RWPE1 (cell line): ENCODE measurements at regions not wholly inside any gene's neighbourhood (a gene's known extent, or its start where the extent isn't known, plus 50 kb on each side); places are given as distances from the start of the nearest gene placed in this dataset.
"Not testable (repeated sequence)": the region's sequence is repeated elsewhere in the genome, so short reads cannot be mapped to it uniquely, and the experiment has no call there.

ENCODE experiments used
- CTCF ChIA-PET: fragments of 350-600 bp; sonication (Branson Sonifier 250); formaldehyde crosslinking; extraction: SDS; loops from one replicate; lab custom pipeline; 2021; lab: Yijun Ruan, JAX
- POLR2A ChIA-PET: fragments of 400-600 bp; formaldehyde crosslinking; extraction: SDS; loops from one replicate; lab custom pipeline; 2020; ENCODE audit warnings: antibody characterized with exemption; ENCODE audit not compliant: low non-redundant PET; lab: Yijun Ruan, JAX
- DNase-seq: peaks from one replicate; pipeline ENCODE4 v3.0.0; 2012; ENCODE audit warnings: low spot score
- H3K27ac ChIP-seq: fragments of 450-650 bp; 2 replicates; pipeline ENCODE4 v1.5.1; 2017
- TF ChIP-seq, protein P1 (sequence below): fragments of 450-650 bp; conservative IDR thresholded peaks from 2 replicates; pipeline ENCODE4 v1.5.1; 2017; ENCODE audit warnings: low read depth, mild to moderate bottlenecking

DNA sequence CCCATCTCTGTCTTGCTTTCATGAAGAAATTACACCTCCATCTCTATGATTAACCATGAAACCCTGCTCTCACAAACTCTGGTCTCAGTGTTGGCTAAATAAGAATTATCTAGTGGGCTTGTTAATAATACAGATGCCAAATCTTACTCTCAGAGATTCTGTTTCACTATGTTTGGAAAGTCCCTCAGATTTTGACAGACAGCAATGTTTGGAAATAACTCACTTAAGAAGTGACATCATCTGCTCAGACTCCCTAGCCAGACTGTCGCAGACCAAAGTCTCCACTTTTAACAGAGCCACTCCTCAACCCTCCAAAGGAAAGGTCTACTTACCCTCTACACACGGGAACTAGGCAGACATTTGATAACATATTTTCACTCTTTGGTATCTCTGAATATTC is 328.5 kb upstream of the FGF16 start:
- H3K27ac ChIP-seq = no peak overlapping the region
- POLR2A ChIA-PET = no interaction called here
- DNase-seq = no peak
- CTCF ChIA-PET = no interaction called here
- TF ChIP-seq, protein P1, sequence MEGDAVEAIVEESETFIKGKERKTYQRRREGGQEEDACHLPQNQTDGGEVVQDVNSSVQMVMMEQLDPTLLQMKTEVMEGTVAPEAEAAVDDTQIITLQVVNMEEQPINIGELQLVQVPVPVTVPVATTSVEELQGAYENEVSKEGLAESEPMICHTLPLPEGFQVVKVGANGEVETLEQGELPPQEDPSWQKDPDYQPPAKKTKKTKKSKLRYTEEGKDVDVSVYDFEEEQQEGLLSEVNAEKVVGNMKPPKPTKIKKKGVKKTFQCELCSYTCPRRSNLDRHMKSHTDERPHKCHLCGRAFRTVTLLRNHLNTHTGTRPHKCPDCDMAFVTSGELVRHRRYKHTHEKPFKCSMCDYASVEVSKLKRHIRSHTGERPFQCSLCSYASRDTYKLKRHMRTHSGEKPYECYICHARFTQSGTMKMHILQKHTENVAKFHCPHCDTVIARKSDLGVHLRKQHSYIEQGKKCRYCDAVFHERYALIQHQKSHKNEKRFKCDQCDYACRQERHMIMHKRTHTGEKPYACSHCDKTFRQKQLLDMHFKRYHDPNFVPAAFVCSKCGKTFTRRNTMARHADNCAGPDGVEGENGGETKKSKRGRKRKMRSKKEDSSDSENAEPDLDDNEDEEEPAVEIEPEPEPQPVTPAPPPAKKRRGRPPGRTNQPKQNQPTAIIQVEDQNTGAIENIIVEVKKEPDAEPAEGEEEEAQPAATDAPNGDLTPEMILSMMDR = no peak

DNA sequence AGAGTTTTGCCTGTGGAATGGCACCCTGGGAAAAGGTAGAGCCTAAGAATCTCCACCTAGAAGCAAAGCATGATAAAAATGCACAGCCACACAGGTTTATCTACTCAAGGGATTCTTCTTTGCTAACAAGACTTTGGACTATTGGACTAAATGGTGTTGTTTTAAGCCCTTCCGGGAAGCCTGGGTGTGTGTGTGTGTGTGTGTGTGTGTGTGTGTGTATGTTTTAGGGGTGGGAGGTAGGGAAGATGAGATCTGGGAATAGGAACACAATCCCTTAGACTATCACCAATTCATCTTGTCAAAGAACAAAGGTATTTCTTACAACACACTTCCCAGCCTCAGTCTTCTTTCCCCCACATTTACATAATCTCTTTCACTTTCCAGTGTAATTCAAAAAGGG is 327.5 kb upstream of the FGF16 start:
- TF ChIP-seq, protein P1 = no peak
- DNase-seq = no peak
- ChIA-PET CTCF (no interaction called here), POLR2A (no interaction called here)
- no peak overlapping the region for H3K27ac ChIP-seq

DNA sequence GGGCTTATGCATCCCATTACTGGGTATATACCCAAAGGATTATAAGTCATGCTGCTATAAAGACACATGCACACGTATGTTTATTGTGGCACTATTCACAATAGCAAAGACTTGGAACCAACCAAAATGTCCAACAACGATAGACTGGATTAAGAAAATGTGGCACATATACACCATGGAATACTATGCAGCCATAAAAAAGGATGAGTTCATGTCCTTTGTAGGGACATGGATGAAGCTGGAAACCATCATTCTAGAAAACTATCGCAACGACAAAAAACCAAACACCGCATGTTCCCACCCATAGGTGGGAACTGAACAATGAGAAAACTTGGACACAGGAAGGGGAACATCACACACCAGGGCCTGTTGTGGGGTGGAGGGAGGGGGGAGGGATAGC is 323.3 kb upstream of the FGF16 start:
- CTCF ChIA-PET, POLR2A ChIA-PET, H3K27ac ChIP-seq, DNase-seq: not testable (repeated sequence)

DNA sequence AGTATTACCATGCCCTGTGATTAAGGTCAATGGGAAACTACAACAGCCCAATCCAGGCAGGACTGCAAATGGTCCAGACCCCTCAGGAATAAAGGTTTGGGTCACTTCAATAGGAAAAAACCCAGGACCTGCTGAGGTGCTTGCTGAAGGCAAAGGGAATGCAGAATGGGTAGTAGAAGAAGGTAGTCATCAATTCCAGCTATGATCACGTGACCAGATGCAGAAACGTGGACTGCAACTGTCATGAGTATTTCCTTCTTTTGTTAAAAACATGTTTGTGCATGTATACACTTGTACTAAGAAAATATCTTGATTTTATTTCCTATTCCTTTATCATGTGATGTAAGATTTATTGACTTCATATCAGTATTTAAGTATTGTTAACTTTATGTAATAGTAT is 319.6 kb upstream of the FGF16 start:
- H3K27ac ChIP-seq, DNase-seq, POLR2A ChIA-PET, CTCF ChIA-PET: not testable (repeated sequence)

DNA sequence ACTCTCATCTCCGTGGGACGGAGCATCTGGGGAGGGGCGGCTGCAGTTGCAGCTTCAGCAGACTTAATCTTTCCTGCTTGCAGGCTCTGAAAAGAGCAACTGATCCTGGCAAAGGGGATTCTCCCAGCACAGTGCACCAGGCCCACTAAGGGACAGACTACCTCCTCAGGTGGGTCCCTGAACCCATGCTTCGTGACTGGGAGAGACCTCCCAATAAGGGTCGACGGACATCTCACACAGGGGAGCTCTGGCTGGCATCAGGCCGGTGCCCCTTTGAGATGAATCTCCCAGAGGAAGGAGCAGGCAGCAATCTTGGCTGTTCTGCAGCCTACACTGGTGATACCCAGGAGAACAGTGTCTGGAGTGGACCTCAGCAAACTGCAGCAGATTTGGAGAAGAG is 303.3 kb upstream of the FGF16 start:
- TF ChIP-seq, protein P1 = no peak
- no peak overlapping the region for H3K27ac ChIP-seq
- DNase-seq = no peak
- ChIA-PET CTCF (no interaction called here), POLR2A (no interaction called here)

DNA sequence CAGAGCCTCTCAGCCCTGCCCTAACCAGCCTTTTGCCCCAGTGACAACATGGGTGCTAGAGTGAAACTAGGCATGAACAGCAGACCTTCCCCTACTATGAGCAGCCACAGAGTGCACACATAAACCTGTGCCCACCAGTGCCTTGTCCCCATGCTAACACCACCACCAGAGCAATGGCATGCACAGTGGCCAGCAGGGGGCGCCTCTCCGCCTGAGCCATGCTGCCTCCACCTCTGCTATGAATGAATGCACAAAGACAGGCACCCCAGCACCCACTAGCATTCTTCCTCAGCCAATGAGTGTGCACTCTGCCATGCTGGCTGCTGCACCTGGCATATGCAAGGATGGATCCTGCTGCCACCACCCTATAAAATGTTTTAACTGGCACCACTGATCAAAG is 286.9 kb upstream of the FGF16 start:
- ChIA-PET POLR2A (no interaction called here), CTCF (no interaction called here)
- TF ChIP-seq, protein P1 = no peak; the same call in 1 of the 2 replicates
- no peak for DNase-seq
- no peak overlapping the region for H3K27ac ChIP-seq

DNA sequence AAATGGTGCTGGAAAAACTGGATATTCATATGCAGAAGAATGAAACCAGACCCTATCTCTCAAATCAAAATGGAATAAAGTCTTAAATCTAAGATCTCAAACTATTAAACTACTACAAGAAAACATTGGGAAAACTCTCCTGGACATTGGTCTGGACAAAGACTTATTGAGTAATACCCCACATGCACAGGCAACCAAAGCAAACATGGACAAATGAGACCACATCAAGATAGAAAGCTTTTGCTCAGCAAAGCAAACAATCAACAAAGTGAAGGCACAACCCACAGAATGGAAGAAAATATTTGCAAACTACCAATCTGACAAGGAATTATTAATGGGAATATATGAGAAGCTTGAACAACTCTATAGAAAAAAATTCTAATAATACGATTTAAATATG is 284.4 kb upstream of the FGF16 start:
- ChIA-PET POLR2A (no interaction called here), CTCF (no interaction called here)
- TF ChIP-seq, protein P1 = no peak

DNA sequence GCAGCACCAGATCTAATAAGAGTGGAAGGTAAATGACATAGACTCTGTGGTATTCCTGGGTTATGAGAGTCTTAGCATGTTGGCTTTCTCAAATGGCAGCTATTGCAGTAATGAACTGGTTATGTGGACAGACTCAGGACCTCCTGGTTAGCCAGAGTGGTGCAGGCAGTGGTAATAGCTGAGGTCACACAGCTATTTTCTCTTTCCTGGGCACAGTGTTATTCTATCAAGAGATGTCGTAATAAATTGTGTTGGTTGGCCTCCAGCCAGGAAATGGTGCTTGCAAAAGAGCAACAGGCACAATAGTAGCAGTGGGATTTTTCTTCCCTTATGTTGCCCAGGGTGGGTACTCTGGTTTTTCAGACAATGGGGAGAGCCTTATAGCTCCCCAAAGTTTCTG is 279.2 kb upstream of the FGF16 start:
- ChIA-PET CTCF (no interaction called here), POLR2A (no interaction called here)
- no peak overlapping the region for H3K27ac ChIP-seq
- no peak for DNase-seq
- TF ChIP-seq, protein P1 = no peak

More for the DNA sequence above, 284.4 kb upstream of the FGF16 start:
- no peak overlapping the region for H3K27ac ChIP-seq
- no peak for DNase-seq
